ENCODE measurements at regions not wholly inside any gene's neighbourhood (a gene's known extent, or its start where the extent isn't known, plus 50 kb on each side); places are given as distances from the start of the nearest gene placed in this dataset.

DNA sequence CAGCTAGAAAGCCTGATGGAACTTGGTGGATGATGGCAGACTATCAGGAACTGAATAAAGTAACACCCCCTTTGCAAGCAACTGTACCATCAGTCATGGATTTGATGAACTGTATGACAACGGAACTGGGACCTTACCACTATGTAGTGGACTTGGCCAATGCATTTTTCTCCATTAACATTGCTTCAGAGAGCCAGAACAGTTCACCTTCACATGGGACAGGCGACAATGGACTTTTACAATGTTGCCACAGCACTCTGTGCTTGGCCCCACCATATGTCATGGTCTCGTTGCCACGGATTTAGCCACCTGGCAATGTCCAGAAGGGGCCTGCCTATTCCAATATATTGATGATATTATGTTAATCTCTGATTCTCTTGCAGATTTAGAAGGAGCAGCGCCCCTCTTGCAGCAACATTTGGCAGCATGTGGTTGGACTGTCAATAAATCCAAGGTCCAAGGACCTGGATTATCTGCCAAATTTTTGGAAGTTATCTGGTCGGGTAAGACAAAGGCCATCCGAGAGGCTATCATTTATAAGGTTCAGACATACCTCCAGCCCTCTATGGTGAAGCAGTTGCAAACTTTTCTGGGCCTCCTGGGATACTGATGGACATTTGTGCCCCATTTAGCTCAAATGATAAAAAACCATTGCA lies 52.2 kb upstream of the ZC3H15 start:
- H3K4me1 ChIP-seq: no peaks in the 10 kb centered on the region
- intact Hi-C loops (cut with DNase I): no loop called here
- TF ChIP-seq, protein P1, sequence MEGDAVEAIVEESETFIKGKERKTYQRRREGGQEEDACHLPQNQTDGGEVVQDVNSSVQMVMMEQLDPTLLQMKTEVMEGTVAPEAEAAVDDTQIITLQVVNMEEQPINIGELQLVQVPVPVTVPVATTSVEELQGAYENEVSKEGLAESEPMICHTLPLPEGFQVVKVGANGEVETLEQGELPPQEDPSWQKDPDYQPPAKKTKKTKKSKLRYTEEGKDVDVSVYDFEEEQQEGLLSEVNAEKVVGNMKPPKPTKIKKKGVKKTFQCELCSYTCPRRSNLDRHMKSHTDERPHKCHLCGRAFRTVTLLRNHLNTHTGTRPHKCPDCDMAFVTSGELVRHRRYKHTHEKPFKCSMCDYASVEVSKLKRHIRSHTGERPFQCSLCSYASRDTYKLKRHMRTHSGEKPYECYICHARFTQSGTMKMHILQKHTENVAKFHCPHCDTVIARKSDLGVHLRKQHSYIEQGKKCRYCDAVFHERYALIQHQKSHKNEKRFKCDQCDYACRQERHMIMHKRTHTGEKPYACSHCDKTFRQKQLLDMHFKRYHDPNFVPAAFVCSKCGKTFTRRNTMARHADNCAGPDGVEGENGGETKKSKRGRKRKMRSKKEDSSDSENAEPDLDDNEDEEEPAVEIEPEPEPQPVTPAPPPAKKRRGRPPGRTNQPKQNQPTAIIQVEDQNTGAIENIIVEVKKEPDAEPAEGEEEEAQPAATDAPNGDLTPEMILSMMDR (IDR thresholded peaks at IDR 0.05): no peak
- ATAC-seq (no peak), DNase-seq (no peak)
- no peaks in the 10 kb centered on the region for H3K27me3 ChIP-seq (ENCODE audit: low read depth)
- no peak overlapping the region for H3K4me3 ChIP-seq
- H3K36me3 ChIP-seq: no peaks in the 10 kb centered on the region
- no peak overlapping the region for H3K27ac ChIP-seq
- no peaks in the 10 kb centered on the region for H3K9me3 ChIP-seq

Measured in lower lobe of right lung (tissue), 2 donors.